Brain microvascular endothelial cell (primary cell): ENCODE measurements at regions not wholly inside any gene's neighbourhood (a gene's known extent, or its start where the extent isn't known, plus 50 kb on each side); places are given as distances from the start of the nearest gene placed in this dataset.
"Not testable (repeated sequence)": the region's sequence is repeated elsewhere in the genome, so short reads cannot be mapped to it uniquely, and the experiment has no call there.

ENCODE experiments used
- DNase-seq: peaks from one replicate; pipeline ENCODE4 v3.0.0-alpha.2; 2020
- H3K27ac ChIP-seq: fragments of 250-450 bp; sonication (Bioruptor Pico); 2 replicates; pipeline ENCODE4 v1.5.1; 2020; ENCODE audit warnings: mild to moderate bottlenecking, moderate library complexity
- H3K27me3 ChIP-seq: fragments of 250-450 bp; sonication (Bioruptor Pico); replicated peaks from 2 replicates; pipeline ENCODE4 v1.5.1; 2020; ENCODE audit warnings: mild to moderate bottlenecking
- H3K36me3 ChIP-seq: fragments of 250-450 bp; sonication (Bioruptor Pico); replicated peaks from 2 replicates; pipeline ENCODE4 v1.5.1; 2020; ENCODE audit warnings: mild to moderate bottlenecking
- H3K4me3 ChIP-seq: 2 replicates; pipeline ENCODE4 v1.5.1; 2011; ENCODE audit warnings: low read depth, mild to moderate bottlenecking, control low read depth, low read length, moderate library complexity
- in situ Hi-C: cut with HindIII; loops from 2 replicates; pipeline ENCODE4 v1.10.0; 2017; ENCODE audit warnings: low sequenced_read_pairs, low pct_ligation_motif_present
- TF ChIP-seq, protein P1 (sequence below): IDR thresholded peaks from 2 replicates; pipeline ENCODE4 v1.5.1; 2011; ENCODE audit warnings: low read depth, mild to moderate bottlenecking, moderate library complexity, low read length, control low read depth, inconsistent platforms; ENCODE audit errors: missing control alignments

GRCh38 chr18:40124107-40124506 lies 1830.9 kb upstream of the PIK3C3 start:
- in situ Hi-C loops: no loop called here
- Histone ChIP-seq H3K27ac (no peak overlapping the region), H3K4me3 (no peak overlapping the region), H3K36me3 (no peaks in the 10 kb centered on the region), H3K27me3 (no peaks in the 10 kb centered on the region)
- DNase-seq: peak; percentile 72
- TF ChIP-seq, protein P1, sequence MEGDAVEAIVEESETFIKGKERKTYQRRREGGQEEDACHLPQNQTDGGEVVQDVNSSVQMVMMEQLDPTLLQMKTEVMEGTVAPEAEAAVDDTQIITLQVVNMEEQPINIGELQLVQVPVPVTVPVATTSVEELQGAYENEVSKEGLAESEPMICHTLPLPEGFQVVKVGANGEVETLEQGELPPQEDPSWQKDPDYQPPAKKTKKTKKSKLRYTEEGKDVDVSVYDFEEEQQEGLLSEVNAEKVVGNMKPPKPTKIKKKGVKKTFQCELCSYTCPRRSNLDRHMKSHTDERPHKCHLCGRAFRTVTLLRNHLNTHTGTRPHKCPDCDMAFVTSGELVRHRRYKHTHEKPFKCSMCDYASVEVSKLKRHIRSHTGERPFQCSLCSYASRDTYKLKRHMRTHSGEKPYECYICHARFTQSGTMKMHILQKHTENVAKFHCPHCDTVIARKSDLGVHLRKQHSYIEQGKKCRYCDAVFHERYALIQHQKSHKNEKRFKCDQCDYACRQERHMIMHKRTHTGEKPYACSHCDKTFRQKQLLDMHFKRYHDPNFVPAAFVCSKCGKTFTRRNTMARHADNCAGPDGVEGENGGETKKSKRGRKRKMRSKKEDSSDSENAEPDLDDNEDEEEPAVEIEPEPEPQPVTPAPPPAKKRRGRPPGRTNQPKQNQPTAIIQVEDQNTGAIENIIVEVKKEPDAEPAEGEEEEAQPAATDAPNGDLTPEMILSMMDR: no peak

GRCh38 chr18:40120796-40121391 lies 1834.1 kb upstream of the PIK3C3 start:
- Histone ChIP-seq H3K27me3 (no peaks in the 10 kb centered on the region), H3K27ac (no peak overlapping the region), H3K4me3 (no peak overlapping the region), H3K36me3 (no peaks in the 10 kb centered on the region)
- TF ChIP-seq, protein P1: no peak
- DNase-seq: no peak
- in situ Hi-C loops: no loop called here

DNA sequence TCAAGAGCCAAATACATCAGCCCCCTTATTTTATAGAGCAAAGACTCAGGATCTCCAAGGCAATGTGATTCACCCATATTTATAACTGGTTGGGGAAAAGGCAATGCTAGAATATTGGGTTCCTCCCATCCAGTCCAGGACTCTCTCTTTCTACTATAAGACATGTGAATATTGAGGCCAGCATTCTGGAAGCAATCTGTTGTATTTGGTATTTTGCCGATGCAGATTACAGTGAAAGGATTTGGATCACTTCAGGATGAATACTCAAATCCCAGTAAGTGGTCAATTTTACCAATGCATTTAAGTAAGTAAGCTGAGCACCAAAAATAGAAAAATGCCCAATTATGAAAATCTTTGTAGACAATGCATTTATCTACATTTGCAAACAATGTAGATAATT lies 1834.7 kb upstream of the PIK3C3 start:
- H3K4me3 ChIP-seq: no peak overlapping the region
- in situ Hi-C loops: no loop called here
- TF ChIP-seq, protein P1: no peak
- no peak overlapping the region for H3K27ac ChIP-seq
- DNase-seq: no peak
- H3K27me3 ChIP-seq: no peaks in the 10 kb centered on the region
- H3K36me3 ChIP-seq: no peaks in the 10 kb centered on the region

- DNase-seq, H3K27me3 ChIP-seq, H3K4me3 ChIP-seq, in situ Hi-C loops, H3K27ac ChIP-seq, H3K36me3 ChIP-seq: not testable (repeated sequence)
Measured at GRCh38 chr18:40119581-40119980, 1835.5 kb upstream of the PIK3C3 start.

GRCh38 chr18:40110455-40110854 lies 1844.6 kb upstream of the PIK3C3 start:
- H3K27ac ChIP-seq: no peak overlapping the region
- H3K4me3 ChIP-seq: no peak overlapping the region
- H3K27me3 ChIP-seq: no peaks in the 10 kb centered on the region
- in situ Hi-C loops: no loop called here
- TF ChIP-seq, protein P1: no peak
- DNase-seq: no peak
- no peaks in the 10 kb centered on the region for H3K36me3 ChIP-seq

GRCh38 chr18:40109252-40110049 lies 1845.6 kb upstream of the PIK3C3 start:
- in situ Hi-C loops: no loop called here
- no peak for DNase-seq
- Histone ChIP-seq H3K27me3 (no peaks in the 10 kb centered on the region), H3K27ac (no peak overlapping the region), H3K4me3 (no peak overlapping the region), H3K36me3 (no peaks in the 10 kb centered on the region)
- TF ChIP-seq, protein P1: no peak
